HG02610 (cell line): ENCODE measurements at regions not wholly inside any gene's neighbourhood (a gene's known extent, or its start where the extent isn't known, plus 50 kb on each side); places are given as distances from the start of the nearest gene placed in this dataset.
A peak's percentile ranks its signal among the peaks of the same experiment; 100 is the strongest.
"Not testable (repeated sequence)": the region's sequence is repeated elsewhere in the genome, so short reads cannot be mapped to it uniquely, and the experiment has no call there.

Experiments
- ATAC-seq: cut with Tn5 transposase; IDR thresholded peaks from one replicate; pipeline ENCODE4 v1.9.1; 2021; ENCODE audit warnings: mild to moderate bottlenecking, moderate library complexity; ENCODE audit not compliant: unreplicated experiment

DNA sequence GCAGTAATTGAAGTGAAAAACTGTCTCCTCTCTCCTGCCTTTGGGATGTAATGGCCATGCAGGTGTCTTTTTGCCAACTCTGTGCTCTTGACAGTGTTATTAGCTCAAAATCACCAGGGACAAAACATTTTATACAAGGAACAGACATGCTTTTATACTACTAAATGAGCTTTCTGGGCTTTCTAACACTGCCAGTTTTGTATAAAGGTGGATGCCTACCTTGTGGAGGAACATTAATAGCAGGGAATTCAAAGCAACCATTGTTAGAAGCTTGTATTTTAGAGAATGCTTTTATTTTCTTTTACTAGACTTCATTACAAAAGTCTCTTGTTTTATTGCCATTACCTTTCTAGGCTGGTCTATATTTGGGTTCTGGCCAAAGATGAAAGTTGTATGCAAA is 54.7 kb upstream of the ARSJ start:
- ATAC-seq = no peak

DNA sequence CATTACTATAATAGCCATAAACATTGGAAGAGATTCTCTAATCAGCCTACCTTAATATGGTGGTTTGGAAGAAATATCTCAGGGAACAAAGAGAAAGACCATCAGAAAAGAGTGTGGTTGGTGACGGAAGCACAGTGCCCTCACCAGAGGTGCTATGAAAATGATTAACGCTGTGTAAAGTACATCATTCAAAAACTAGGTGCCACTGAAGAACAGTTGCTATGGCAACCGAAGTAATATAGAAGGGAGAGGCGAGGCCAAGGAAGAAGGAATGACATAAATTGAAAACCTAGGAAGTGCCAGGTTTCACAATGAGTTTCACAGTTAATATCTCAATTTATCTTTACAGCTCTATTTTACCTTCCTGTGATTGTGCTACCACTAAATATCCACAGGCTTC is 57.0 kb upstream of the ARSJ start:
- ATAC-seq = no peak

DNA sequence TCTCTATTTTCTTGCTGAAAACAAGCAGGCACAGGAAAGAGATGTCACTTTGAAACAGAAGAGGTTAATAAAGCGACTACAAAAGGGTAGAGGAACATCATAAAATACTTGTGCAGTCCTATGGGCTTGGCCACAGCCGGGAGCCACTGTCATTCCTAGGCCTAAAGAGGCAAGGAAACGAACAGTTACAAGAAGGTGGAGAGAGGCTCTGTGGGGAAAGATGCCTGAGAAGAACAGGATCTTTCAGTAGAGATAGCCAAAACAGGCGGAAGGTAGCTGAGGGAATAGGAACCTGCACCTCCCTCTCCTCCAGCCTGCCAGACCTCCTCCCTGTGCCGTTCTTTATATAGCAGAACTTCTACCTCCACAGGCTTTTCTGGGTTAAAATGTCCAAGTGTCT is 57.4 kb upstream of the ARSJ start:
- no peak for ATAC-seq

DNA sequence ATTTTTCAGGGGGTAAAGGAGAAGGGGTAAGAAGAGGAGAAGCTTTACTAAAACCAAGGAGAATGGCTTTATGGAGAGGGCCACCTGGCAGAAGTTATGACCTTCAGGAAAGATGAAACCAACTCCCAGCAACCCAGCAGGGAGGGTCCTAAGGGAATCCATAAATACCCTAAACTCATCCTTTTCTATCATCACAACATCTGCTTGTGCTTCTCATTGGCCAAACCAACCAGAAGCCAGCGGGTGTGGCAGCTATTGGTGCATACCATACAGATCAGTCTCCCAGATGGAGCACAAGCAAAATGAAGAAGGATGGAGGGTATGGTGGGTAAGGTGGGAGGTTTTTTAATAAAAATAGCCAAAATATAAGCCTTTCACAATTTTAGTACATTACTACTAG is 58.5 kb upstream of the ARSJ start:
- ATAC-seq = no peak

DNA sequence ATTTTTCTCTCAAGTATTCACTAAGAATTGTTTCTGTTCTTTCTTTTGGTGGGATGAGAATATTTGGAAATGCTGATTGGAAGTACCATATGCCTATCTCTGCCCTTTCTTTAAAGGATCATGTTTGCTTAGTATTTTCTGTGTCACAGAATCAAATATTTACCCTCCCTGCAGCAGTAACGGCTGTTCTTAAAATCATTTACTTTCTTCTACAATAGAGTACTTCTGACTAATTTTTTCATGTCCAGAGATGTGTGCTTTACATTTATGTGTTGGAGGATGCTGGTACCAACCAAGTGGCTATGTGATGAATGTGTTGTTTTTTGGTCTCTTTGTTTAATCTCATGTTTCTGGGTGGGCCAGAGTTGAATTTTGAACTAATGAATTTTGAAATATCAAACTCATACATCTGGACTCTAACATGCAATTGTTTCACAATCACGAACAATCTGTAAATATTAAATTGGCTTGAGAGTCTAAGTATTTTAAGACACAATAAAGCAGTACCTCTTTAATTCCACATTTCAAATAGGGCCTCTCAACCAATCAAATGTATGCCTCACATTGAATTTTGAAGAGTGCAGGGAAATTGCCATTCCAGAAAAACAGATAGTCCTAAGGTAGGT is 59.4 kb upstream of the ARSJ start:
- no peak for ATAC-seq

DNA sequence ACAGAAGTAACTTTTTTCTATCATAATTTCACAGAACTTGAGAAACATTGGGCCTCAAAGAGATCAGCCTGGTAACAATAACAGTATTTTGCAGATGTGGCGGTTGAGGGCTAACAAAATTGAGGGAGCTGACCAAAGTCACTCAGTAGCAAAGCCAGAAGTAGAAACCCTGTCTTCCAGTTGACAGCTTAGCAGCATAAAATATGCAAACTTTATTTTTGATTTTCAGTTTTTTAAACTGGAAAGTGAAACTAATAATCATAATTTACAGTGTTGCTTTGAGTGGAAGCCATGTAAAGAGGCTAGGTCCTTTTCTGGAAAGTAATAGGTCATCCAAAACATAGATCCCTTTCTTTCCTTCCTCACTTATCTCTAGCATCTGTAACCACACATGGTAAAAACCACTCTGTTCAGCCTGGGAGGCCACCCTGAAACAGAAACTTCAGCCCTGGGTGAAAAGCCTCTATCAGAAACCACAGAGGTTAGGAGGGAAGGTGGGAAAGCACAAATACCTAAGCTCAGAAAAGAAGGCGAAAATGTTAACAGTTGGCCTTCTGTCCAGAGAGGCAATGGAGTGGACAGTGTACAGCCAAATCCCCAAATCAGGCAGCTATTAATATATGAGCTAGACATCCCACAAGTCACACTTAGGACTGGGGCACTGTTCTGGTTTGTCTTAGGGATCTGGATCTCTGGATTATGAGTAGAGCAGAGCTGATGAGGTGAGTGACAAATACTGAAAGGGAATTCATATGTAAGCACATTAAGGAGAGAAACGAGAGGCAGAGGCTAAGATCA is 61.1 kb upstream of the ARSJ start:
- peak; percentile 90 for ATAC-seq

DNA sequence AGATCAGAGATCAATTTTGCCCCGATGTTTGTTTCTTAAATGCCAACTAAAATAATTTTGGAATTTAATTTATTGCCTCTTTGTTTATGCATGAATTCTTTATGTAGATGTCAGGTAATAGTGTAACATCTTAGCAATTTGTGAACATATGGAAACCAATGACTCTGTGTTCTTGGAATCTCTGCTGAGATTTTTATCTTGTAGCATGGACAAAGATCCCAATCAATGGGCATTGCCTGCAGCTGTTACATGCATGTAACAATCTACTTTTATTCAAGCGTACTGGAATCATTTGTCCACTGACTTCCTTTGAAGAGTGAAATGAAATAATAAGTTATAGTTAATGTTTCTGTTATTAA is 61.6 kb upstream of the ARSJ start:
- ATAC-seq = no peak

DNA sequence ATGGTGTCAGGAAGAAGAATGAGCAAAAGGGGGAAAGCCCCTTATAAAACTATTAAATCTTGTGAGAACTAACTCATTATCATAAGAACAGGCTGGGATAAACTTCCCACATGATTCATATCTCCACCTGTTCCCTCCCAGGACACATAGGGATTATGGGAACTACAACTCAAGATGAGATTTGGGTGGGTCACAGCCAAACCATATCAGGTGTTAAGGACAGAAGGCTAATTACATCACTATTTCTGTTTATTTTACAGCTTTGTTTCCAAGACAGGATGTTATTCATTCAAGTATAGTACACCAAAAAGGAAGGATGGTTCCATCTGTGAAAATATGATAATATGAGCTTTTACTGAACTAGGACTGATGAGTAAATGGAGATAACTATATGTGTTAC is 63.7 kb upstream of the ARSJ start:
- no peak for ATAC-seq

DNA sequence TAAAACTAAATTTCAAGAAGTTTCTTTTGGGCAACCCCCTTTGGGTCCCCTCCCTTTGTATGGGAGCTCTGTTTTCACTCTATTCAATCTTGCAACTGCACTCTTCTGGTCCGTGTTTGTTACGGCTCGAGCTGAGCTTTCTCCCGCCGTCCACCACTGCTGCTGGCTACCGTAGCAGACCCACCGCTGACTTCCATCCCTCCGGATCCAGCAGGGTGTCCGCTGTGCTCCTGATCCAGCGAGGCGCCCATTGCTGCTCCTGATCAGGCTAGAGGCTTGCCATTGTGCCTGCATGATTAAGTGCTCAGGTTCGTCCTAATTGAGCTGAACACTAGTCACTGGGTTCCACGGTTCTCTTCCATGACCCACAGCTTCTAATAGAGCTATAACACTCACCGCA is 64.9 kb upstream of the ARSJ start:
- ATAC-seq = not testable (repeated sequence)

DNA sequence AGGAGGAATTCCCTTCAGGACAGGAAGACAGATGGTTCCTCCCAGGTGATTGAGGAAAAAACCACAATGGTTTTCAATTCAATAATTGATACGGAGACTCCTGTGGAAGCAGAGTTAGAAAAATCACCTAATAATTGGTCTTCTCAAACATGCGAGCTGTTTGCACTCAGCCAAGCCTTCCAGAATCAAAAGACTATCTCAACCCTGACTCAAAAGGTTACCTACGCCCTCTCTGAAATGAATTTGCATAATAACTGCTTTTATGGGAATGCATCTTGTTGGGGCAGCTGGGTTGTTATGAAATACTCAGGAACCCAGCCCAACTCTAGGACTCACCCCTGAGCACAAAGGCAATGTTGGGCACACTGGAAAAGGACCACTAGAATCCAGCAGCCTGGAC is 66.9 kb upstream of the ARSJ start:
- ATAC-seq = no peak

DNA sequence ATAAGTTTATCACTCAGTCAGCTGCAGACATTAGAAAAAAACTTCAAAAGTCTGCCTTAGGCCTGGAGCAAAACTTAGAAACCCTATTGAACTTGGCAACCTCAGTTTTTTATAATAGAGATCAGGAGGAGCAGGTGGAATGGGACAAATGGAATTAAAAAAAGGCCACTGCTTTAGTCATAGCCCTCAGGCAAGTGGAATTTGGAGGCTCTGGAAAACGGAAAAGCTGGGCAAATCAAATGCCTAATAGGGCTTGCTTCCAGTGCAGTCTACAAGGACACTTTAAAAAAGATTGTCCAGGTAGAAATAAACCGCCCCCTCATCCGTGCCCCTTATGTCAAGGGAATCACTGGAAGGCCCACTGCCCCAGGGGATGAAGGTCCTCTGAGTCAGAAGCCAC is 68.7 kb upstream of the ARSJ start:
- ATAC-seq = not testable (repeated sequence)

DNA sequence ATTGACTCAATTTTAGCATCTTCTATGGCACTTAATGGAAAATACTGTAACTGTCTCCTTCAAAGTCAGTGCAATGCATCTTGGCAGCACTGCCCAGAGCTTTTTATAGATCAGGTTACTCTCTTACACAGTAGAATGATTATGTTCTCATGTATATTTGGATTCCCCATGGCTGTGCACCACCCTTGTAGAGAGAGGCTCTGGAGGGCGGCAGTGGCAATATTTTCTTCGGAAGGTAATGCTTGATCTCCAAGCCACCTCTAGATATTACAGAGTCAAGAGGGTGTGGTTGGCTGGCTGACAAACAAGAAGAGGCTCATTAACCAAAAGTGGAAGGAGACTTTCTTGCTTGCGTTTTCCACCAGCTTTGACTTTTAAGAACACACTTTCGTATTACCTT is 72.8 kb upstream of the ARSJ start:
- no peak for ATAC-seq

DNA sequence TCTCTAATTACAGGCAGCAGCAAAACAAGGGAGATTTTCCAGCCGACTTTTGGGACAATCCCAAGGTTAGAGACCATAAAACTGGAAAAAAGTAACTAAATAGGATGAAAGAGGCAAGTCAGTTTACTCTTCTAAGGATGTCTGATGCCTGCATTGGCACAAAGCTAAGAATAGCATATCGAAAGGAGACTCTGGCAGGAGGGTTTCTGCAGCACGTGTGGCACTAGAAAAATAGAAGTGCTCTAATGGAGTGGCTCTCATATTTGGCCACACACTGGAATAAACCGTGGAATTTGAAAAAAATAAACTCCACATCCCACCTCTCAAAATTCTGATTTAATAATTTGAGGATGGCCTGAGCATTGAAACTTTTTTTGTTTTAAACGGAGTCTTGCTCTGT is 77.2 kb upstream of the ARSJ start:
- no peak for ATAC-seq

DNA sequence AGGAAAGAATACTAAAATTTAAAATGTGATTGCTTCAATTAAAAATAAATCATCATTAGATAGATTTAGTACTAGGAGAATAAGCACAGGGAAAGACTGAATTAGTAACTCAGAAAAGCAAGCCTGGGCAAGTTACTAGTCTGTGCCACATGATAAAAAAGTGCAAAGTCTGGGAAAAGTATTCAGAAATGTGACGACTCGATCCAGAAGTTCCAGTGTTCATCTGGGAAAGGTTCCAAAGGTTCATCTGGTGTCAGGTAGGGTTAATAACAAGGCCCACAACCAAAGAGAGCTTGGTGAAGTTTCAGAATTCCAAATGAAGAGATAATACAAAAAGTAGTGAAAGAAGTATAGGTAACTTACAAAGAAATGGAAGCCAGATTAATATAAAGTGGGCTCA is 78.3 kb upstream of the ARSJ start:
- no peak for ATAC-seq

DNA sequence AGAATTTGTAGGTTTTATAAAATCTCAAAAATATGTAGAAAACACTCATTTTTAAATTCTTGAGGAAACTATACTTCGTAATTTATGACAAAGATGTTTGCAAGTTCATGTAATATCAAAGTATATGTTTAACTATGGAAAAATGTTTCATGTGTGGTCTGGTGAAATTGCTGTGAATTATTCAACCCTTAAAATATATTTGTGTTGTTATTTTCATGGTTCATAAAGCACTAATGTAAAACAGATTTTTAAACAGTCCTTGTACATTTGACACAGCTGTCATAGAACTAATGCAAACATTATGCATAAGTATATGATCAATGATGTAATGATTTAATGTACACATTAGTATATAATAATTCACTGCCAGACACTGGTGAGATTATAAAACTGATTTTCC is 83.1 kb upstream of the ARSJ start:
- no peak for ATAC-seq

DNA sequence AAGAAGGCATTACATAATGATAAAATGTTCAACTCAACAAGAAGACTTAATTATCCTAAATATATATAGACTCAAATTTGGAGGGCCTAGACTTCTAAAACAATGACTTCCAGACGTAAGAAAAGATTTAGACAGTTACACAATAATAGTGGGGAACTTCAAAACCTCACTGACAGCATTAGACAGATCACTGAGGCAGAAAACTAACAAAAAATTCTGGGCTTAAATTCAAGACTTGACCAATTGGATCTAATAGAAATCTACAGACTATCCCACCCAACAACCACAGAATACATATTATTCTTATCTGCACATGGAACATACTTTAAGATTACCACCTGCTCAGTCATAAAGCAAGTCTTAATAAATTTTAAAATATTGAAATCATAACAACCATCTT is 93.3 kb upstream of the ARSJ start:
- ATAC-seq = no peak

DNA sequence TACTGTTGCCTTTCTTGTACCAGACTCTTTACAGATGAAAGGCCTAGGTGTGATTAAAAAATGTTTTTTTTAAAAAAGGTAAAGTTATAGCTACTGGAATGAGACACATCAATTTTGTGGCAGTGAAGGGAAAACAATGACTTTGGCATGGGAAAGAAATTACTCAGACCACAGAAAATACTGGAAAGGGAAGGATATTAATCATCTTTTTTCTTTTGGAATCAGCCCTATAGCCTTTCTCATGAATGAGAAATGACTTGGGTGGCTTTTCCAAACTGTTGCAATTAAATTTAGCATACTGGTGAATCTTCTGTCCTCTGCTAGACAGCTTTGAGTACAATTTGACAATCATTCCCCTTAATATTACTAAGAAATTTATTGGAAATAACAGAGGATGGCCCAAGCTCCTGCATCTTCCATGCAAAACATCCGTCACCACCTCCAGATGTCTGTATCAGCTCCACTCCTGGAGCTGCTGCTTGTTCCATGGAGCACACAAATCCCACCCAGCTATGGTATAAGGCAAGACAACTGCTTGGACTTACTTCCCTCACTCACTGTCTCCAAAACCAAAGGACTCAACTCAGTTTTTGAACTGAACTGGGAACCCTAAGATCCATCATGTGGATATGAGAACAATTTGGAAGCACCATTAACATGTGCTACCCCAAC is 97.6 kb upstream of the ARSJ start:
- no peak for ATAC-seq

DNA sequence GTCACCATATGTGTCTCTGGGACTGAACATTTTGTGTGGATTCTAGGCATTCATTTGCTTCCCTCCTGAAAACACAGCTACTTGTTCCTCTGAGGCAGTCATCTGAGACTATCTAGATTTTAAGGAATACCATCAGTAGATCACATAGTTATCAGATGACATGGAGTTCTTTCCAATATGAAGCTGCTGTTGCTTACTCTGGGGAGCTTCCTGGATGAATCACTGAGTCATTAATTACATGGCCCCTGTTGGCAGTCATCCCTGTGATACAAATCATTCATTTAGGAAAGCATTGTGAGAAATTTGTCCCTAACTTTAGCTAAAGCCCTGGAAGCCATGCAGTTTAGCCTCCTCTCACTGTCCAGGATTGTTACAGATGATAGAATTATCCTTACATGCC is 98.2 kb upstream of the ARSJ start:
- no peak for ATAC-seq

DNA sequence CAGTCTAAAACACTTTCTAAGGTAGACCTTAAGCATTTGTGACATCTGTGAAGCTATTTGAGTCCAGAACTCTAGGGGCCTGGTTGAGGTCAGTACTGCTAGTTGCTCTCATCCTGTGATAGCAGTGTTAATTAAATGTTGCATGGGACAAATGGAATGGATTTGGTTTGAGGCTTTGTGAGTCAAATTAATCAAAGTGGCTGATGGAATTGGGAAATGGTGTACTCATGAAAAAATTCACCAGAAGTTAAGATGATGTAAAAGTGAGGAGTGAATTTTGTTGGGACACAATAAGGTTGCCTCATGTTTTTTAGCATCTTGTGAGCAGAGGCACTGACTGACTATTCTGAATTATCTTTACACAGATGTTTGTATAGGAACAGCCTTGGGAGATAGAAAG is 99.2 kb upstream of the ARSJ start:
- ATAC-seq = no peak

DNA sequence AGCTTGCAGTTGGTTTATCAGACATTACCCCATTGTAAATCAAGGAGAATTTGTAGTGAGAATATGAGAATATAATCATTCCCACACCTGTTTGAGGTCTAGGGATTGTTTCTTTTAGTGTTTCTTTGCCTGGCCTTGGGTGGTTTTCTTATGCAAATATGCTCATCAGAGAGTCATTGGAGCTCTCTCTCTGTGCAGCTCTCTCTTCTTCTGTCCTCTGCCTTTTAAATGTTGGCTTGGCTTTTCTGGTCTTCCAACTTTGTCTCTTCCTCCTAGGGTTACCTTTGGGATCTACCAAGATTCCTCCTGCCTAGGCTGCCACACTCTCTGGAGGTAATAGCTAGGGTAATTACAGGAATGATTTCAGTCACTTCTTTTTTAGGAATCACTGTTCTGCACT is 102.3 kb upstream of the ARSJ start:
- ATAC-seq = no peak

DNA sequence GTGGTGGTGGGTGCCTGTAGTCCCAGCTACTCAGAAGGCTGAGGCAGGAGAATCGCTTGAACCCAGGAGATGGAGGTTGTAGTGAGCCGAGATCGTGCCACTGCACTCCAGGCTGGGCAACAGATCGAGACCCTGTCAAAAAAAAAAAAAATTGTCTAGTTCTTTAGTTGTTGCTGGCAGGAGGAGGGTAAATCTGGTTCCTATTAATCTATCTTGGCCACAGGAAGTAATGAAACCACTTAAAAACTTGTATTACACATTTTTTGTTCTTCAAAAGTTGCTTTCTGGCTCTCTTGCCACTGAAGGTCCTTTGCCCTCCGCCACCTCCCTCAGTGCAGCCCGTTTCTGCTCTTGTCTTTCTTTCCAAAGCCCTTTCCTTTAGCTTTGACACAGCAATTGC is 102.9 kb upstream of the ARSJ start:
- ATAC-seq = no peak

DNA sequence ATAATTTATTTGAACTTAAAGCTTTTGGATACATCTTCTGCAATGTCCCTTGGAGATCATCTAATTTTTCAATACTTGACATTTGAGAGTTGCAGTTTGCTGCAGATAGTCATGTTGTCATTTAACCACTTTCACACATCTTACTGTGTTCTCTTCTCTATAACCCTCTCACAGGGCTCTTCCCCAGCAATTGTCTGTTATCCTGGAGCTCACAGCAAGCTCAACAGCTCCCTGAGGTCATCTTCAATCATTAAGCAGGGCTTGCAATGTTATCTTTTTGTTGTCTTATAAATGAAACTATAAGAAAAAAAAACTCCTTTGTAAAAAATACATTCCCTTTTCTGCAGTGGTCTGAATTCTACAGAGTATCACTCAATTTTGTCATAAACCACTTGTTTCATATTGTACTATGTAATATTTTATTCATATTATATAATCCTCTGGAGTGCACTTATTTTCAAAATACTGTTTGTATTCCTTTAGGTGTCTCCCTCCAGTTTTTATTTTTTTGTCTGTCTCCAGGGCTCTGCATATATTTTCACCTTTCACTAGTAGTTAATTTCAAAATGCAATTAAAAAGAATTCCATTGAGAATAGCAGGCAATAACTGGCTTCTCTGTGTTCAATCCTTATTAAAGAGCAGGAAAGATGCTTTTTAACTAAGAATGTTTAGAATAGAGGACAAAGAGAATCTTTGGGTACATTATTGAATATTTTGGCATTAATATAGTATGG is 106.3 kb upstream of the ARSJ start:
- no peak for ATAC-seq
